Ramos (cell line): ENCODE measurements at regions not wholly inside any gene's neighbourhood (a gene's known extent, or its start where the extent isn't known, plus 50 kb on each side); places are given as distances from the start of the nearest gene placed in this dataset.
"Not testable (repeated sequence)": the region's sequence is repeated elsewhere in the genome, so short reads cannot be mapped to it uniquely, and the experiment has no call there.

Source experiments
- in situ Hi-C: fragments of 300-500 bp; cut with MboI; formaldehyde crosslinking; loops from one replicate; pipeline ENCODE4 v1.14.3; 2022; ENCODE audit warnings: low sequenced_read_pairs; ENCODE audit not compliant: unreplicated experiment

DNA sequence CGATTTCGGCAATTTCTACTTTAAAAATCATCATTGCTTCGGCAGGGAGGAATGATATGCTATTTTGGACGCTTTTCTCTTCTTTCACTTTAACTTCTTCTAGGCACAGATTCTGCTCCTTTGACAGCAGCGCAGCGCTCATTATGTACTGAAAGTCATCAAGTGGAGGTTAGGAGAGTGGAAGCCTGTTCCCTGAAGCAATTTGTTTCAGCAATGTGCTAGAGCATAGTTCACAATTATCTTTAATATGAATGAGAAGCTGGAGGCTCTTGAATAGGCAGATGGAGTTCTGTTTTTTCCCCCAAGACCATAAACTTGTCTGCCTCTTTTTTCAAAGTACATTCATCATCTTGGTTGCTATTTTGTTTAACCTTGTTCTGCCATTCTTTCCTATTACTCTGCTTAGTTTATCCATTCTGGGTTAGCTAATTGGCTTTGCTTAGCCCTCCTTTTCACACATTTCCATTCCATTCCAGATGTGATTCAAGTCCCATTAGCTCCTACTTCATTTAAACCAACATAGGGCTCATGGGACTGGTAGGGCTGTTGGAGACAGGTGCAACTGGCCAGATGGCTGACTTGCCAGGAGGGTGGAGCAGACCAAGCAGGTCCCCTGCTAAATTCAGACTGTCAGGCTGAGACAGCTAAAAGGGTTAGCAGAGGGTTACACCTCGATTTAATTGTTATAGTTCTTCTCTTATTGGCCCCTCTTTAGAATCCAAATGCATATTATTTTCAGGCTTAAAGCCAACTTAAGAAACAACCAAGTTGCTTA, 534.7 kb upstream of the CBLB start:
- in situ Hi-C loops: no loop called here

DNA sequence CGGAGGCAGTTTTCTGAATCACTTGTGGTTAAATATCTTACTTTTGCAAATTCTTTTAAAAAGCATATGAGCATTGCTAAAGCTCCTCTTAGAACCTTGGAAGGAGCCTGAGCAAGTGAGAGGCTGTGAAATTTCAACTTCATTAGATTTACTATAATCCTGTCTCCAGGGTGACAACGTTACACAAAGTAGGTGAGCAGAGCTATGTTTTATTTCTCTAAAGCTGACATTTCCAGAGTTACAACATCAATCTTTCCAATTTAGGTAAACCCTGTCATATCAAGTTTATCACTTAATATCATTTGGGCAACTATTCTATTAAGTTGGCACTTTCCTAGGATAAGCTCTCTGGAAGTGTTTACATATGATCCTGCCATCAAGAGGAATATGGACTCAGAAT, 544.9 kb upstream of the CBLB start:
- in situ Hi-C loops: no loop called here

DNA sequence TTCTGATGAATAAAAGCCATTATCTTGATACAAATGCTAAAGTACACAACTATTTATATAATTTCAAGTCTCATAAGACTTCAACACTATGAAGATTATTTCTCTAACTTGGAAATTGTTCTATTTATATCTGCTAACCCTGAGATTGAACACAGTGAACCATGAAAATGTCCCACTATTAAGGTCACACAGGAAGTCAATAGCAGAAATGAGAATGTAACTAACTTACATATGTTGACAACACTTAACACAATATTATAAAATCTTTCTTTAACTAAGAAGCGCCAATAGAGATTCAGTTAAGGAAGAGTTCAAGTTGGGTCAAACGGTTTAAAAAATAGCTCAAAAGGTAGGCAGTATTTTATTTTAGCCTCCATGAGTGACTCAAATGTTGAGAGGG, 551.8 kb upstream of the CBLB start:
- in situ Hi-C loops: no loop called here

DNA sequence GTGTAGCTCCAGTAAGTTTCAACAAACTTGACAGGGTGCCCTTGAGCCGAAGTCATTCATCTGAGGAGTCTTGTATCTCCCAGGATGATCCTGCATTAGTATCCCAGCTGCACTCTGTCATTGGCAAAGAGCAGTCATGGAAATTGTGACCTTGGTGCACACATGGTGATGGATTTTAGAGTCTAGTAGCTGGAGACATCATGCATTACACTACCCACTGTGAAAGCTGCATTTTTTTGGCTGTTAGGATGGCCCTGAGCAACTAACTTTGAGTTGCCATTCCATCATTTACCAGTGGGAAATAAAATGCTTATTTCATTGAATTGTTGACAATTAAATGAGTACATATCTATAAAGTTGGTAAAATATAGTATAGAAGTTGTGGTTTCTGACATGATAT, 552.6 kb upstream of the CBLB start:
- in situ Hi-C loops: no loop called here

DNA sequence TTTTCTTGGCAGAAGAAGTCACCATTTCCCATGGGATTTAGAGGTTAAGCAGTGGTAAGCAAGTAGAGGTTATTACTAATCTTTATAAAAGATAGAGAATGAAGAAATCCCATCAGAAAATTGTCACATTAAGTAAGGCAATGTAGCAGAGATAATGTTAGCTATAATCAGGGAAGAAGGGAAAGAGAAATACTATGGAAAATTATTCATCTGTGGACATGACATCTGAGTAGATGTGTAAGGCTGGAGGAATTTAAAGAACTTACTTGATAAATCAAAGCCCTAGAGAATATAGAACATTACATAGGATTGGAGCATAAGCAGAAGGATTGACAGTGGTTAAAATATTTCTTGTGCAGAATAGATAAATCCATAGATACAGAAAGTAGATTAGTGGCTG, 553.1 kb upstream of the CBLB start:
- in situ Hi-C loops: no loop called here

DNA sequence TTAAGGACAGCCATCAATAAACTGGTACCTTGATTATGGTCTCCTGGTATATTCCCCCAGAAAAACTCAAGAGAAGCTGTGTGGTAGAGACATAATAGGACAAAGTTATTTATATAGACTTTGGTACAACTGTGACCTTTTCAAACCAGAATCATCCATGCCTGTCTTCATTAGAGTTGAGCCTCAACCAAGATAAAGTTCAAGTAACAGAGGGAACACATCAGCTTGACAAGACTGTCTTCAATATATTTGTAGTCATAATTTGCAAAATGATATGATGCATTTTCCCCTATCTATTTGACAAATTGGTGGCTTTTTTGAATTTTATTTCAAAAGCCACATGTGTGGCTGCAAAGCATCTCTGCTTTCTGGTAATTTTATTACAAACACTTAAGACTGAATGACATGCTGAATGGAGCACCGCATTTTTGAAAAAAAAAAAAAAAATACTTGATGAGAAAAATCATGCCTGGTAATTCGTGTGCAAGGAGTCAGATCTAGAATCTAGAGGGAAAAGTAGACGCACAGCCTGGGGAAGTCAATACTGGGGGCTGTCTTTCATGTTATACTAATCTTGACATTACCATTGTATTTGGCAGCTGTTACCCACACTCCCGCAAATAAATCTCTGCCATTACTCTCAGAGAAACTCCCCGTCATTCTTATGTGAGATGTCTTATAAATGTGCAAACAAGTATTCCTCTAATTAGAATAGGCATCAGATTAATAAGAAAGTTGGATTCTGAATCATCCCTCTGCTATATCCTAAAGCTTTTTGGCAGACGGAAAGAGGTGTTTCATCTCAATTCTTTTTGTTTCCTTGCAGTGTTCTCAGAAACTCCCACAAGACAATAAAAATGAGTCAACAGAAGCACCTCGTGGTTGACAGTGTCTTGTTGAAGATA, 554.8 kb upstream of the CBLB start:
- in situ Hi-C loops: no loop called here

DNA sequence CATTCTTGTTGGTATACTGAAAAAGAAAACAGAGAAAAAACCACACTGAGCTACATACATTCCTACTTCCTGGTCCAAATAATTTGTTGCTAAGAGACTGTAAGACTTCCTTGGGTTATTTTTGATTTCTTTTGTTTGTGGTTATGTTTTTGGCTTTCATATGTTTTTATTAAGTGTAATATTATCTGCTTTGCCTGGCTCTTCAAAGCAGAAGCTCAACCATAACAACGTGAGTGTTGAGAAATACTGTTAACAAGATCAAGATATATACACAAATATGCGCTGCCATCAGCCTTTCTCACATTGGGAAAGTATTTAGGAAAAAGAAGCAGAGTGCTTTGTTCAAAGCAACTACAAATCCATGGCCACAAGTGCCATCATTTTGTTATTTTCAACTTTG, 556.2 kb upstream of the CBLB start:
- in situ Hi-C loops: no loop called here

DNA sequence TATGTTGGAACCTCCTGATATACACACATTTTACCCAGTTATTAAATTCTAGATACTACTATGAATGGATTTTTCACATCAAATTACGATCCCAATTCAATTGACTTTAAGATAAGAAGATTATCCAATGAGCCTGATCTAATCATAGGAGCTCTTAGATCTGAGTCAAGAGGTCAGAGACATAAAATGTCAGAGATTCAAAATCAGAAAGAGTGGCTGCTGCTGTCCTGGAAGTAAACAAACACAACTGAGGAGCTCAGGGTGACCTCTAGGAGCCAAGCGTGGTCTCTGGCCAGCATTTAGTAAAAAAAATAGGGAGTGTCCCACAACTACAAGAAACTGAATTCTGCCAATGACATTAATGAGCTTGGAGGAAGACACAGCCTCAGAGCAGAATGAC, 557.1 kb upstream of the CBLB start:
- in situ Hi-C loops: no loop called here

DNA sequence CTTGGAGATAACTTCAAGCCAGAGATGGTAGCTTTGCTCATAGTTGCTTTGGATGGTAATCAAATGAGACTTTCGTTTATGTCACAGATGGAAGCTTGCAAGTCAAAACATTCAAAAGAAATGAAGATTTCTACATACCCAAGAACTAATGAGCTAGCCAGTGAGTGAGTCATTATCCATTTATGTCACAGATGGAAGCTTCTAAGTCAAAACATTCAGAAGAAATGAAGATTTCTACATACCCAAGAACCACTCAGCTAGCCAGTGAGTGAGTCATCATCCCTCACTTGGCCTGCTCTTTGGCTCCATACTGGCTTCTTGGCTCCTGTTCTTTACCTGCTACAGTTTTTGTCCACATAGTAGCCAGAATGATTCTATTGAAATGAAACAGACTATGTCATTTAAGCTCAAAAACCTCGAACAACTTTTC, 559.8 kb upstream of the CBLB start:
- in situ Hi-C loops: no loop called here

DNA sequence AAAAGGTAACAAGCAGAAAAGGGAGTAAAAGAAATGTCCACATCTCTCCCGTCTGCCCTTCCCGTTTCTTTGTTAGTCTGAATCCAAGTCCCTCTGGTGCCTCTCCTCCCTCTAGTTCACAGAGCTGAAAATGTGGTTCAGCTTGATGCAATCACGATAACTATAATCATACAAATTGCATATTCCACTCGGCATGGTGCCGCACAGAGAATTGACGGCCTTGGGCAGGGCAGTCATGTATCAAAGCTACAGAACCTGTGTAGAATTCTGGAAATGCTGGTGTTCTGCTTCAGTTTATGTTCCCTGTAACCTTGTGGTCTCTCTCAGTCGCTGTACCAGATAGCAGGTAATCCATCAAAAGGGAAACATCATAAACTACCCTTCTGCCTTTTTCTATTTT, 562.9 kb upstream of the CBLB start:
- in situ Hi-C loops: no loop called here

DNA sequence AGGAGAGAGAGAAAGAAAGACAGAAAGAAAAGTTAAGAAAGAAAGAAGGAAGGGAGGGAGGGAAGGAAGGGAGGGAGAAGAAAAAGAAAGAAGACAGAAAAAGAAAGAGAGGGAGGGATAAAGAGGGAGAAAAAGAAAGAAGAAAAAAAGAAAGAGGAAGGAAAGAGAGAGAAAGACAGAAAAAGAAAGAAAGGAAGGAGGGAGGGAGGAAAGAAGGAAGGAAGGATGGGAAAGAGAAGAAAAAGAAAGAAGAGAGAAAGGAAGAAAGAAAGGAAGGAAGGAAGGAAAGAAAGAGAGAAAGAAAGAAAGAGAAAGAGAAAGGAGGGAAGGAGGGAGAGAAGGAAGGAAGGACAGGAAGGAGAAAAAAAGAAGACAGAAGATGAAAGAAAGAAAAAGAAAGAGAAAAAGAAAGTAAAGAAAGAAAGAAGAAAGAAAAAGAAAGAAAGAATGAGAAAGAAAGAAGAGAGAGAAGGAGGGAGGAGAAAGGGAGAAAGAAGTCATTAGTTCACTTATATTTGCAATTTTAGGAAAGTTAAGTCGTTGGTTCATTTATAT, 567.2 kb upstream of the CBLB start:
- in situ Hi-C loops: no loop called here

DNA sequence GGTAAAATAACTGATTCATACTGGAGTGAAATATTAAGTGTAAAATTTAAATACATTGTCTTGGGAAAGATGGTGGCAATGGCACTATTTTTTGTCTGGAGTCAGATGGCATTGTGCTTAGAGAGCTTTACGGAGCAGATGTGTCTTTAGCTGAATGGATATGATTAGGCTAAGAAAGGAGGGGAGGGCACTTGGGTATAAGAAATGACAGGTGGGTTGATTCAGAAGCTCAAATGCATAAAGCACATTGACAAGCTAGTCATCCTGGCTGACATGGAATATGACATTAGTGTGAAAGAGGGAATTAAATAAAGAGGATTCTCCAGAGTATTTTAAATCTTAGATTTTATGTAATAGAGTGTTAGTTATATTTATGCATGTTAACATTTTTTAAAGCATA, 570.1 kb upstream of the CBLB start:
- in situ Hi-C loops: no loop called here

DNA sequence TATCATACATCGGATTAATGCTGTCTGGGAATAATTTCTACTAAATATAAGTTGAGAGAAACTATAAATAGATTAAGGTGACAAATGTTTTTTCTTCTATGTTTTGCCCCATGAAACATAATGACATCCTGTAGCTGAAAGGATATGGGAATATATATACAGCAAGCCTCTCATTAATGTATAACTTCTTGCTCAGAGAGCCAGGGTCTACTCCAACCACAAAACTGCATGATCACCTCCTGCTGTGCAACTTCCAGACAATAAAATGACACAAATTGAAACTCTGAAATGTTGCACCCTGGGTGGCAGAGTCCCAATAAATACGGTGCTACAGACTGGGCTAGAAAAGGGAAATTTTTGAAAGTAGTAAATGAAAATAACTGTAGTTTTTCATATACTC, 571.9 kb upstream of the CBLB start:
- in situ Hi-C loops: no loop called here

DNA sequence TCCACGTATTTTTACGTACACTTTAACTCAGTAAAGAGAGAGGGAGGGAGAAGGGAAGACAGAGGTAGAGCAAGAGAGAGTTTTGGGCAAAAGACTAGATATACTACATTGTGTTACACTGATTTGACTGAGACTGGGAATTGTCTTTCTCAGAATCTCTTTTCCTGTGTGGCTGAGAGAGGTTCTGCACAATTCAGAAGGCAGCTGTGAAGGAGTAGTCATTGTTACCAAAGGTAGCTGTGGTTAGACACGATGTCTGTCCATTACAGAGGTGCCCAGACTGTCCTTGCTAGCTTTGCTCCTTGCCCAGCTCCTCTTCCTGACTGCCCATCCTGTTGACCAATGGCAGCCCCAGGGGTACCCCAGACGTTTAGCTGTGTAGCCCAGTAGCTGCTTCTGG, 577.5 kb upstream of the CBLB start:
- in situ Hi-C loops: no loop called here

DNA sequence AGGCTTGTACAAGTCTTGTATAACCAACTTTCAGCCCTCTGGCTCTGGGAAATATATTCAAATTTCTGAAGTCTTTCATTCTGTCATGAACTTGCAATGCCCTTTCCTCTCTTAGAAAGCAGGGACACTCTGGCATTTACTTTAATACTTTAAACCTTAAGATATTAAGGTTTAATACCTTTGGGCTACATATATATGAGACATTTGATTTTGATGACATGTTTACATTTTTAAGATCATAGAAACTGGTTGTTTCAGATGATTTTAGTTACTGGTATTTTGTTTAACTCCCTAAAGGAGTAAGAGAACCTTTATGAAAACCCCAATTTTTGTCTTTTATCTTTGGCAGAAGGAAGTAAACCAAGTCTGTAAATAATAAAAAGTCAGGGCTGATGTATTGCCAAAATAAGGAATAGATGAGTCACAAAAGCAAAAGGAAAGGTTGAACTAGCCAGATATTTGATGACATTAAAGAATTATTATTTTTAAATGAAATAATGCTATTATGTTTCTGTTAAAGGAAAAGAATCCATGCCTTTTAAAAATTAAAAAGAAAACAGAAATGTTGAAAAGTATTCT, 579.0 kb upstream of the CBLB start:
- in situ Hi-C loops: no loop called here

DNA sequence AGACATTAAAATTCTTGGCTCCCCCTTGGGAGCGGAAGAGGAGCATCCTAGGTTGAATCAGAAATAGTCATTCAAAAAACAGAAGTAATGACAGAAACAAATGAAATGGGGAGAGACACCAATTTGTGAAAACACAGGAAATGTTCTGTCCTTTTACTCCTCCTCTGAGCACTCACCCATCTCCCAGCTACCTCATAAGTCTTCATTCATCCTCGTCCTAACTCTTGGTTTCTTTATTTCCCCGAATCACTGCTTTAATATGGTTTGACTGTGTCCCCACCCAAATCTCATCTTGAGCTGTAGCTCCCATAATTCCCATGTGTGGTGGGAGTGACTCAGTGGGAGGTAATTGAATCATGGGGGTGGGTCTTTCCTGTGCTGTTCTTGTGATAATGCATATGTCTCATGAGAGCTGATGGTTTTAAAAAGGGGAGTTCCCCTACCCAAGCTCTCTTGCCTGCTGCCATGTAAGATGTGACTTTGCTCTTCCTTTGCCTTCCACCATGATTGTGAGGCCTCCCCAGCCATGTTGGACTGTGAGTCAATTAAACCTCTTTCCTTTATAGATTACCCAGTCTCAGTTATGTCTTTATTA, 579.7 kb upstream of the CBLB start:
- in situ Hi-C loops: not testable (repeated sequence)

DNA sequence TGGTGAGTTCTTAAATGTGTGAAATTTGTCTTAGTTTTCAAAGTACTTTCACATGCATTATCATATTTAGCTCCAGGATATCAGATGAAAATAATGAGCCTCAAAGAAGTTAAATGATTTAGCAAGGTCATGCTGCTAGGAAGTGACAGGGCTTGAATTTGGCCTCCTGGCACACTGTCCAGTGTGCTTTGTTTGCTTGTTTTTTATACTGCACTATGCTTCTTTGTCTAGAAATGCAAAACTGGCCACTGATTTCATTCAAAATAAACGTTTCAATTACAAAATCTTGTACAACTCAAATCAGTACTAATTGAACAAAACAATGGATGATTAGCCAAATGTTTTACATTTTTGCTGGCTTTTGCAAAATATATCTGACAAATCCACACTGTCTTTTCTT, 583.3 kb upstream of the CBLB start:
- in situ Hi-C loops: no loop called here

DNA sequence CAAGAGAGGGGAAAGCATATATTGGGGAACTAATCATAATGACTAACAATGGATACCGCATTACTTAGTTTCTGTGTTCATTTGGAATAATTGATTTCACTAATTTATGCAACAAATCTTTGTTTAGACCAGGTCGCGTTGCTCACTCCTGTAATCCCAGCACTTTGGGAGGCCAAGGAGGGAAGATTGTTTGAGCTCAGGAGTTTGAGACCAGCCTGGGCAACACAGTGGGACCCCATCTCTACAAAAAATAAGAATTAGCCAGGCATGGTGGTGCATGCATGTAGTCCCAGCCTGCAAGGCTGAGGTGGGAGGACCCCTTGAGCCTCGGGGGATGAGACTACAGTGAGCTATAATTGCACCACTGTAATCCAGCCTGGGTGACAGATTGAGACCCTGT, 585.7 kb upstream of the CBLB start:
- in situ Hi-C loops: no loop called here

DNA sequence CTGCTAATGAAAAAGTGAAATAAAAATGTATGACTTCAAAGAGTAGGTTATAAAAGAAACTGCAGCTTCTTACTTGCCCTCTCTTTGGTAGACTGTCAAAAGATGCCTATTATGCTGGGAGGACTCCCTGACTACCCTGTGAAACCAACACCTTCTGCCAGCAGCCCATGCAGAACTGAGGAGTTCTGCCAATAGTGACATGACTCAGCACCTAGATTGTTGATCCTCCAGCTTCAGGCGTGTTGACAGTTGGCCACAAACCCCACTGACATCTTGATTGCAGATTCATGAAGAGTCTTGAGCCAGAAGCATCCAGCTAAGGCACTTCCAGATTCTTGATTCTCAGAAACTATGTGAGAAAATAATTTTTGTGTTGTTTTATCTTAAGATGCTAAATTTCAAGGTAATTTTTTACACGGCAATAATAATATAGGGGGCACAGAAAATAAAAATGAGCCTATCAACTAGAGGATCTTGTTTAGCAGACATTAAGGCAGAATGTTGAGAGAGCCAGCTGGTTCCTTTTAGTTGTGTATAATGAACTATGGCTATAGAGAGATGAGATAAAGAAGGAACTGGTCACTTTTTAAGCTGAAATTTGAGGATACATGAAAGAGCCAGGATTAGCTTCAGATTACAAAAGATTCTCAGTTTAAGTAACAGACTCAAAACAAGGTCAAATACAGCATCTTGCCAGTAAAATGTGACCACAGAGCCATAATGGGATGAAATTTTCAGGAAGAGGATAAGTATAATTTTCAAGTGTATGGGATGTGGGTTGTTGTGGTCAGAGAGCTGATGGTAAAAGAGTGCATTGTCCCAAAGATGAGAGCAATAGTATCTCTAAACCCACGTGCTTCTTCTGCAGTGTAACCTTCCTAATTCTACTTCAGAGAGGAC, 588.7 kb upstream of the CBLB start:
- in situ Hi-C loops: no loop called here

DNA sequence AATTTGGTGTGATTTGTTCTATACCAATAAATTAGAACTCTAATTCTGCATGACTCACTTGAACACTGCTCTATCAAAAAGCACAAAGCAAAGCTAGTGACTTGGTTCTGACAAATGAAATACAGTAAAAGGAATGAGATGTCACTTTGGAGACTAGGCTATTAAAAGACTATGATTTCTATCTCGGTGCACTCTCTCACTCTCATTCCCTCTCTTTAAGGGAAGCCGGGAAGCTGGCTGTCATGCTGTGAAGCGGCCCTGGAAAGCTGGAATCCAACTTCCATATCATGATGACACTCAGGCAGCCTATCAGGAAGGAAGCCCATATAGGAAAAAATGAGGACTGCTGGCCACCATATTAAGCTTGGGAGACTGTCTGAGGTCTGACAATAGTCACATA, 590.1 kb upstream of the CBLB start:
- in situ Hi-C loops: no loop called here
